Activated naive CD4-positive, alpha-beta T cell treated with anti-CD3 and anti-CD28 coated beads, Interleukin-2, amount 50 U/mL, for 72 hours (primary cell): ENCODE measurements at regions not wholly inside any gene's neighbourhood (a gene's known extent, or its start where the extent isn't known, plus 50 kb on each side); places are given as distances from the start of the nearest gene placed in this dataset.

Experiments
- ATAC-seq, 2 donors: fragments of 150-1000 bp; cut with Tn5 transposase; 2 replicates each; pipeline ENCODE4 v1.10.0; 2021; ENCODE audit warnings: mild to moderate bottlenecking in 2 of 2, moderate library complexity in 2 of 2
- DNase-seq, 2 donors: peaks; one replicate each; pipeline ENCODE4 v3.0.0; 2021 to 2022; ENCODE audit warnings: low spot score in 2 of 2
- H3K27ac Mint-ChIP-seq, 2 donors: one replicate each; pipeline ENCODE4 v1.8.0; 2022; ENCODE audit warnings: mild to moderate bottlenecking in 2 of 2, mixed read lengths in 2 of 2
- H3K36me3 Mint-ChIP-seq, 2 donors: one replicate each; pipeline ENCODE4 v1.8.0; 2022; ENCODE audit warnings: mixed read lengths in 2 of 2
- H3K9me3 Mint-ChIP-seq, 2 donors: one replicate each; pipeline ENCODE4 v1.8.0; 2022; ENCODE audit warnings: mixed read lengths in 2 of 2

GRCh38 chr1:30642391-30643120 lies 80.8 kb downstream of the MATN1 start:
- H3K36me3 Mint-ChIP-seq = no peaks in the 10 kb centered on the region
- DNase-seq (no peak), ATAC-seq (no peak)
- H3K9me3 Mint-ChIP-seq = no peaks in the 10 kb centered on the region
- H3K27ac Mint-ChIP-seq = no peak overlapping the region

- Mint-ChIP-seq H3K36me3 (no peaks in the 10 kb centered on the region), H3K27ac (no peak overlapping the region), H3K9me3 (no peaks in the 10 kb centered on the region)
- ATAC-seq (no peak), DNase-seq (no peak)
Observed at GRCh38 chr1:30641572-30642353, 81.6 kb downstream of the MATN1 start.

GRCh38 chr1:30639881-30640452 lies 83.4 kb downstream of the MATN1 start:
- no peaks in the 10 kb centered on the region for H3K9me3 Mint-ChIP-seq
- DNase-seq (no peak), ATAC-seq (no peak)
- H3K27ac Mint-ChIP-seq = no peak overlapping the region
- H3K36me3 Mint-ChIP-seq = no peaks in the 10 kb centered on the region

- DNase-seq = no peak
- Mint-ChIP-seq H3K36me3 (no peaks in the 10 kb centered on the region), H3K9me3 (no peaks in the 10 kb centered on the region), H3K27ac (no peak overlapping the region)
- ATAC-seq = no peak
Observed at GRCh38 chr1:30638811-30639210, 84.6 kb downstream of the MATN1 start.

GRCh38 chr1:30638086-30638485 lies 85.3 kb downstream of the MATN1 start:
- no peak overlapping the region for H3K27ac Mint-ChIP-seq
- H3K9me3 Mint-ChIP-seq = no peaks in the 10 kb centered on the region
- no peak for DNase-seq
- H3K36me3 Mint-ChIP-seq = no peaks in the 10 kb centered on the region
- no peak for ATAC-seq

GRCh38 chr1:30637183-30637980 lies 86.0 kb downstream of the MATN1 start:
- H3K9me3 Mint-ChIP-seq = no peaks in the 10 kb centered on the region
- no peak for DNase-seq
- no peak overlapping the region for H3K27ac Mint-ChIP-seq
- no peaks in the 10 kb centered on the region for H3K36me3 Mint-ChIP-seq
- no peak for ATAC-seq

GRCh38 chr1:30636621-30637020 lies 86.8 kb downstream of the MATN1 start:
- no peak overlapping the region for H3K27ac Mint-ChIP-seq
- DNase-seq (no peak), ATAC-seq (no peak)
- no peaks in the 10 kb centered on the region for H3K36me3 Mint-ChIP-seq
- no peaks in the 10 kb centered on the region for H3K9me3 Mint-ChIP-seq

GRCh38 chr1:30635391-30635975 lies 87.9 kb downstream of the MATN1 start:
- no peaks in the 10 kb centered on the region for H3K9me3 Mint-ChIP-seq
- no peak for ATAC-seq
- DNase-seq = no peak
- no peak overlapping the region for H3K27ac Mint-ChIP-seq
- no peaks in the 10 kb centered on the region for H3K36me3 Mint-ChIP-seq

- ATAC-seq = no peak
- H3K27ac Mint-ChIP-seq = no peak overlapping the region
- DNase-seq = no peak
- H3K36me3 Mint-ChIP-seq = no peaks in the 10 kb centered on the region
- no peaks in the 10 kb centered on the region for H3K9me3 Mint-ChIP-seq
Observed at GRCh38 chr1:30634507-30634906, 88.9 kb downstream of the MATN1 start.

- H3K36me3 Mint-ChIP-seq = no peaks in the 10 kb centered on the region
- H3K9me3 Mint-ChIP-seq = no peaks in the 10 kb centered on the region
- DNase-seq (no peak), ATAC-seq (no peak)
- H3K27ac Mint-ChIP-seq = peak overlapping the region in 1 of 2 donors; percentile 11
Observed at GRCh38 chr1:30633294-30633693, 90.1 kb downstream of the MATN1 start.

- no peak overlapping the region for H3K27ac Mint-ChIP-seq
- no peak for DNase-seq
- H3K9me3 Mint-ChIP-seq = no peaks in the 10 kb centered on the region
- no peak for ATAC-seq
- no peaks in the 10 kb centered on the region for H3K36me3 Mint-ChIP-seq
Observed at GRCh38 chr1:30632481-30632880, 90.9 kb downstream of the MATN1 start.

- peaks cover 3 to 5% of the 10 kb centered on the region in 2 donors for H3K9me3 Mint-ChIP-seq
- DNase-seq (no peak), ATAC-seq (no peak)
- H3K27ac Mint-ChIP-seq = no peak overlapping the region
- H3K36me3 Mint-ChIP-seq = peaks cover 0 to 4% of the 10 kb centered on the region in 2 donors
Observed at GRCh38 chr1:30631700-30632099, 91.7 kb downstream of the MATN1 start.

GRCh38 chr1:30629501-30629900 lies 93.9 kb downstream of the MATN1 start:
- peaks cover 0 to 4% of the 10 kb centered on the region in 2 donors for H3K36me3 Mint-ChIP-seq
- no peak overlapping the region for H3K27ac Mint-ChIP-seq
- ATAC-seq = no peak
- peaks cover 3 to 8% of the 10 kb centered on the region in 2 donors for H3K9me3 Mint-ChIP-seq
- DNase-seq = no peak

- Mint-ChIP-seq H3K36me3 (peaks cover 7 to 10% of the 10 kb centered on the region in 2 donors), H3K9me3 (peaks cover 10 to 13% of the 10 kb centered on the region in 2 donors), H3K27ac (no peak overlapping the region)
- ATAC-seq = no peak
- no peak for DNase-seq
Observed at GRCh38 chr1:30627994-30628393, 95.4 kb downstream of the MATN1 start.

- Mint-ChIP-seq H3K27ac (no peak overlapping the region), H3K9me3 (peaks cover 12 to 17% of the 10 kb centered on the region in 2 donors), H3K36me3 (peaks cover 7 to 10% of the 10 kb centered on the region in 2 donors)
- ATAC-seq = no peak
- DNase-seq = no peak
Observed at GRCh38 chr1:30627206-30627605, 96.2 kb downstream of the MATN1 start.

GRCh38 chr1:30623431-30623830 lies 100.0 kb downstream of the MATN1 start:
- no peak for DNase-seq
- Mint-ChIP-seq H3K36me3 (peaks cover 7 to 10% of the 10 kb centered on the region in 2 donors), H3K9me3 (peaks cover 12 to 17% of the 10 kb centered on the region in 2 donors), H3K27ac (no peak overlapping the region)
- no peak for ATAC-seq
